H54 (cell line): ENCODE measurements at regions not wholly inside any gene's neighbourhood (a gene's known extent, or its start where the extent isn't known, plus 50 kb on each side); places are given as distances from the start of the nearest gene placed in this dataset.

Experiments used
- DNase-seq: peaks from one replicate; pipeline ENCODE4 v3.0.0; 2011; ENCODE audit warnings: low spot score, mixed read lengths; ENCODE audit not compliant: insufficient read length
- FAIRE-seq: peaks from 3 replicates; lab custom pipeline; 2011; peaks lifted over from hg19 to GRCh38; lab: Jason Lieb, UNC
- POLR2A ChIP-seq: IDR thresholded peaks from 2 replicates; pipeline ENCODE4 v1.6.1; 2011; ENCODE audit warnings: low read depth, mild to moderate bottlenecking, low read length

- FAIRE-seq, result no peak
Measured at GRCh38 chr22:47817380-47817779, 1054.9 kb downstream of the TBC1D22A start.

DNA sequence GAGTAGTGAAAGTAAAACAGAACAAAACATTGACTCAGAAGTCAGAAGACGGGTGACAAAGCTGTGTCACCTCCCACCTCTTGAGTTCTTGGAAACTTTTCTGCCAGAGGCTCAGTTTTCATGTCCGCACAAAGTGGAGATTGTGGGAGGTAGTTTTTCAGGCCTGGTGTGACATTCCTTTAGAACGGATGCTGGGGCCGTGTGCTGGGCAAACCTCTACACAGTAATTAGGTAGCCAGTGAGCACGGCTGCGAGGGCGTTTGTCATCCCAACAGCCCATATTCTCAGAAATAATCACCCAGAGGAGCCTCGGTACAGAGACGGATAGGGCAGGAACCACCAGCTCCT is 1054.4 kb downstream of the TBC1D22A start:
- TF ChIP-seq POLR2A, result no peak
- no peak for DNase-seq
- FAIRE-seq, result no peak

More at GRCh38 chr22:47817380-47817779, 1054.9 kb downstream of the TBC1D22A start:
- DNase-seq, result no peak
- no peak for TF ChIP-seq POLR2A

- TF ChIP-seq POLR2A, result no peak
Measured at GRCh38 chr22:47816121-47816862, 1053.8 kb downstream of the TBC1D22A start.

DNA sequence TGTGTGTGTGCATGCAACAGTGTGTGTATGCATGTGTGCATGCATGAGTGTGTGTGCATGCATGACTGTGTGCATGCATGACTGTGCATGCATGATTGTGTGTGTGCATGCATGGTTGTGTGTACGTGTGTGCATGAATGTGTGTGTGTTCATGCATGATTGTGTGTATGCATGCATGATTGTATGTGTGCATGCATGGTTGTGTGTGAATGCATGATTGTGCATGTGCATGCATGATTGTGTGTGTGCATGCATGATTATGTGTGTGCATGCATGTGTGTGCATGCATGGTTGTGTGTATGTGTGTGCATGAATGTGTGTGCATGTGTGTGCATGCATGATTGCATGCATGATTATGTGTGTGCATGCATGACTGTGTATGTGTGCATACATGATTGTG is 1052.0 kb downstream of the TBC1D22A start:
- FAIRE-seq (no peak), DNase-seq (no peak)
- no peak for TF ChIP-seq POLR2A

More at GRCh38 chr22:47816121-47816862, 1053.8 kb downstream of the TBC1D22A start:
- FAIRE-seq (no peak), DNase-seq (no peak)

DNA sequence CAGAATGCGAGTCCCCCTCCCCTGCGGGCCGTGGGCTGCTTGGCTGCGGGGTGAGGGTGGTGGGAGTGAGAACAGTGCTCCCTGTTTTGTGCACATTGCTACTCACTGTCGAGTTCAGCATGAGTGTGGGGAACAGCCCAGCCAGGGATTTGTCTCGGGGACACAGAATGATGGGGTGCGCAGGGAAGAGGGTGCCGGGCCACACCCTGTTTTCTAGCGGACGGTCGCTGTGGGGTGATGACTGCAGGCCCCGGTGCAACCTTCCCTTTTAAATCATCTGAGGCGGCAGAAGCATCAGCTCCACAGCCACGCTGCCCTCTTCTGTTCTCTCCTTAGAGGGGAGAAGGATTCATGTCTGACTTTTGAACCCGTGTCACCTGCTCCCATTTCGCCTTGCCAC is 1051.2 kb downstream of the TBC1D22A start:
- FAIRE-seq (no peak), DNase-seq (no peak)
- no peak for TF ChIP-seq POLR2A

- DNase-seq, result no peak
- no peak for FAIRE-seq
- no peak for TF ChIP-seq POLR2A
Measured at GRCh38 chr22:47811971-47812370, 1049.5 kb downstream of the TBC1D22A start.

- no peak for TF ChIP-seq POLR2A
- FAIRE-seq (no peak), DNase-seq (no peak)
Measured at GRCh38 chr22:47810505-47811500, 1048.4 kb downstream of the TBC1D22A start.

- no peak for FAIRE-seq
- TF ChIP-seq POLR2A, result no peak
Measured at GRCh38 chr22:47808886-47809620, 1046.6 kb downstream of the TBC1D22A start.

GRCh38 chr22:47808236-47808635 is 1045.8 kb downstream of the TBC1D22A start:
- no peak for TF ChIP-seq POLR2A
- no peak for DNase-seq
- no peak for FAIRE-seq

More at GRCh38 chr22:47808886-47809620, 1046.6 kb downstream of the TBC1D22A start:
- no peak for DNase-seq

- FAIRE-seq (no peak), DNase-seq (no peak)
- no peak for TF ChIP-seq POLR2A
Measured at GRCh38 chr22:47807506-47807905, 1045.1 kb downstream of the TBC1D22A start.

GRCh38 chr22:47806894-47807293 is 1044.4 kb downstream of the TBC1D22A start:
- FAIRE-seq (no peak), DNase-seq (no peak)
- no peak for TF ChIP-seq POLR2A

GRCh38 chr22:47805394-47805935 is 1043.0 kb downstream of the TBC1D22A start:
- DNase-seq (no peak), FAIRE-seq (no peak)
- TF ChIP-seq POLR2A, result no peak

DNA sequence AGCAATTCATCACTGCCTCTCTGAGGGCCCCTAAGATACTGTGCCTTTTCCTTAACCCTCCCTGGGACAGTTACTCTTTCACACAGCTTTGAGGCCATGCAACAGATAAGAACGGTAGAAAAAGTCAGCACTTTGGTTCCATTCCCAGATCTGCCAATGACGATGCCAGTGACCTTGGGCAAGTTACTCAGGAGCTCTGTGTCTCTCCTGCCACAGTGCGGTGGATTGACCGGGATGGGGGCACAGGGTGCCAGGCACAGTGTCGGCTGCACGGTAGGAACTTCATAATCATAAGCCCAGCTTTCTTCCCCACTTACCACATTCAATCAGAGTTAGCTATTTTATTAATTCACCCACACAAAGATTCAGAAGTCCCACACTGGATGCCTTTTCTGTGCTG is 1041.8 kb downstream of the TBC1D22A start:
- FAIRE-seq (no peak), DNase-seq (no peak)
- TF ChIP-seq POLR2A, result no peak

DNA sequence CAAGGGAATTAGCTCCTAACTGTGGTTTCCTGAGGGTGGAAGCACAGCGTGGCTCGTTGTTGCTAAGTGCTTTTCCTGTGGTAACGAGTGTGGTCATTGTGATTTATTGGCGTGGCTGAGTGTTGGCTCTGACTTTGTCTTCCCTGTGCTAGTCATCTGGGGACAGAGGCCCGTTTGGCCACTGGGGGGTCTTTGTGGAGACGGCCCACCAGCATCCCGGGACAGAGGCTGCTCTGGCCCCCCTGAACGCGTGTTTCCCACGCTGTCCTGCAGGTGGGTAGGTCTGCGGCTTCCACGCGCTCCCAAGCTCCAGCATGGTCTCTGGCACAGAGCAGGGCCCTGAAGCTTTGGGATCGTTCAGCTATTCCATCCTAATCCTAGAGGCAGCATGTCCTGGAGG is 1040.0 kb downstream of the TBC1D22A start:
- FAIRE-seq (no peak), DNase-seq (no peak)
- TF ChIP-seq POLR2A, result no peak
